ENCODE measurements at regions not wholly inside any gene's neighbourhood (a gene's known extent, or its start where the extent isn't known, plus 50 kb on each side); places are given as distances from the start of the nearest gene placed in this dataset.

- intact Hi-C loops (cut with micrococcal nuclease) = no loop called here
Measured at GRCh38 chr13:66071608-66072007, 1158.5 kb downstream of the PCDH9 start.

GRCh38 chr13:66071029-66071428 is 1159.1 kb downstream of the PCDH9 start:
- intact Hi-C loops (cut with micrococcal nuclease) = no loop called here

GRCh38 chr13:66069570-66069969 is 1160.6 kb downstream of the PCDH9 start:
- intact Hi-C loops (cut with micrococcal nuclease) = no loop called here

GRCh38 chr13:66068683-66069082 is 1161.5 kb downstream of the PCDH9 start:
- intact Hi-C loops (cut with micrococcal nuclease) = no loop called here

- intact Hi-C loops (cut with micrococcal nuclease) = no loop called here
Measured at GRCh38 chr13:66048888-66049287, 1181.2 kb downstream of the PCDH9 start.

- intact Hi-C loops (cut with micrococcal nuclease) = no loop called here
Measured at GRCh38 chr13:66040506-66040905, 1189.6 kb downstream of the PCDH9 start.

GRCh38 chr13:66037096-66037495 is 1193.0 kb downstream of the PCDH9 start:
- intact Hi-C loops (cut with micrococcal nuclease) = no loop called here

GRCh38 chr13:66036636-66037035 is 1193.5 kb downstream of the PCDH9 start:
- intact Hi-C loops (cut with micrococcal nuclease) = no loop called here

GRCh38 chr13:66036024-66036614 is 1194.0 kb downstream of the PCDH9 start:
- intact Hi-C loops (cut with micrococcal nuclease) = no loop called here

GRCh38 chr13:66033924-66034323 is 1196.2 kb downstream of the PCDH9 start:
- intact Hi-C loops (cut with micrococcal nuclease) = no loop called here

GRCh38 chr13:66021846-66022245 is 1208.3 kb downstream of the PCDH9 start:
- intact Hi-C loops (cut with micrococcal nuclease) = no loop called here

- intact Hi-C loops (cut with micrococcal nuclease) = no loop called here
Measured at GRCh38 chr13:66014771-66015170, 1215.4 kb downstream of the PCDH9 start.

GRCh38 chr13:66009241-66009640 is 1220.9 kb downstream of the PCDH9 start:
- intact Hi-C loops (cut with micrococcal nuclease) = no loop called here

- intact Hi-C loops (cut with micrococcal nuclease) = no loop called here
Measured at GRCh38 chr13:66003558-66003957, 1226.6 kb downstream of the PCDH9 start.

- intact Hi-C loops (cut with micrococcal nuclease) = no loop called here
Measured at GRCh38 chr13:66001140-66001539, 1229.0 kb downstream of the PCDH9 start.

GRCh38 chr13:65999411-65999810 is 1230.7 kb downstream of the PCDH9 start:
- intact Hi-C loops (cut with micrococcal nuclease) = no loop called here

- intact Hi-C loops (cut with micrococcal nuclease) = no loop called here
Measured at GRCh38 chr13:65990684-65991083, 1239.5 kb downstream of the PCDH9 start.

- intact Hi-C loops (cut with micrococcal nuclease) = no loop called here
Measured at GRCh38 chr13:65985612-65986011, 1244.5 kb downstream of the PCDH9 start.

GRCh38 chr13:65977525-65977924 is 1252.6 kb downstream of the PCDH9 start:
- intact Hi-C loops (cut with micrococcal nuclease) = no loop called here

- intact Hi-C loops (cut with micrococcal nuclease) = no loop called here
Measured at GRCh38 chr13:65971541-65971940, 1258.6 kb downstream of the PCDH9 start.

GRCh38 chr13:65966991-65967451 is 1263.1 kb downstream of the PCDH9 start:
- intact Hi-C loops (cut with micrococcal nuclease) = no loop called here

GRCh38 chr13:65965501-65965900 is 1264.6 kb downstream of the PCDH9 start:
- intact Hi-C loops (cut with micrococcal nuclease) = no loop called here

- intact Hi-C loops (cut with micrococcal nuclease) = no loop called here
Measured at GRCh38 chr13:65964672-65965071, 1265.5 kb downstream of the PCDH9 start.

- intact Hi-C loops (cut with micrococcal nuclease) = no loop called here
Measured at GRCh38 chr13:65959305-65959704, 1270.8 kb downstream of the PCDH9 start.

Data from T-helper 1 cell treated with Interleukin-12 subunit alpha and Interleukin-12 subunit beta and Interleukin-4 antibody, amounts not matched to agents 30 ng/mL and 1 ng/mL, for 36 hours (primary cell).